ENCODE measurements at regions not wholly inside any gene's neighbourhood (a gene's known extent, or its start where the extent isn't known, plus 50 kb on each side); places are given as distances from the start of the nearest gene placed in this dataset.

- Histone ChIP-seq H3K4me1 (ENCODE audit: control insufficient read depth in 1 of 2, insufficient read depth in 2 of 2, low read length in 2 of 2) (no peaks in the 10 kb centered on the region), H3K36me3 (replicated peaks in 1 of 2; ENCODE audit: control insufficient read depth in 1 of 2, insufficient read depth in 2 of 2, low read length in 2 of 2) (no peaks in the 10 kb centered on the region), H3K9me3 (replicated peaks in 1 of 2; ENCODE audit: control insufficient read depth in 1 of 2, insufficient read depth in 1 of 2, low read length in 2 of 2) (peaks cover 0 to 4% of the 10 kb centered on the region in 2 donors), H3K79me2 (ENCODE audit: insufficient read depth, low read length) (no peaks in the 10 kb centered on the region), H3K27me3 (ENCODE audit: control insufficient read depth in 2 of 2, insufficient read depth in 2 of 2, low read length in 2 of 2) (no peaks in the 10 kb centered on the region), H3K27ac (ENCODE audit: low read depth in 1 of 2, low read length in 2 of 2) (no peak overlapping the region), H3K4me3 (replicated peaks in 1 of 3; ENCODE audit: low read depth in 2 of 3, low read length in 3 of 3) (no peak overlapping the region), H3K4me2 (replicated peaks; ENCODE audit: extremely low read depth, low read length, poor library complexity, severe bottlenecking) (no peak overlapping the region), H3K9ac (ENCODE audit: insufficient read depth, low read length, poor library complexity, severe bottlenecking) (no peak overlapping the region), H4K20me1 (ENCODE audit: insufficient read depth, low read length) (no peaks in the 10 kb centered on the region), H2AFZ (ENCODE audit: insufficient read depth, low read depth, low read length, poor library complexity, severe bottlenecking) (no peak overlapping the region)
- no peaks in the 10 kb centered on the region for H3K4me1 Mint-ChIP-seq
- H3K27ac Mint-ChIP-seq: no peak overlapping the region
- intact Hi-C loops (cut with micrococcal nuclease): no loop called here
- no peaks in the 10 kb centered on the region for H3K36me3 Mint-ChIP-seq
- no peak for DNase-seq
- no CpG with 5 or more reads among the region's 2 CpGs for WGBS (ENCODE audit: insufficient coverage)
- H3K9me3 Mint-ChIP-seq: peaks cover 0 to 5% (median 3%) of the 10 kb centered on the region in 7 donors
- no peaks in the 10 kb centered on the region for H3K27me3 Mint-ChIP-seq (ENCODE audit: low read depth in 3 of 3)
- TF ChIP-seq CTCF (IDR thresholded peaks at IDR 0.05): no peak
- no peak overlapping the region for H3K4me3 Mint-ChIP-seq
Observed at GRCh38 chr6:18961566-18961965, 574.4 kb downstream of the RNF144B start.

- Mint-ChIP-seq H3K27me3 (ENCODE audit: low read depth in 3 of 3) (no peaks in the 10 kb centered on the region), H3K4me3 (no peak overlapping the region), H3K27ac (no peak overlapping the region), H3K4me1 (no peaks in the 10 kb centered on the region), H3K9me3 (peaks cover 0 to 6% (median 3%) of the 10 kb centered on the region in 7 donors), H3K36me3 (no peaks in the 10 kb centered on the region)
- Histone ChIP-seq H3K4me1 (ENCODE audit: control insufficient read depth in 1 of 2, insufficient read depth in 2 of 2, low read length in 2 of 2) (no peaks in the 10 kb centered on the region), H3K27ac (ENCODE audit: low read depth in 1 of 2, low read length in 2 of 2) (no peak overlapping the region), H3K4me2 (replicated peaks; ENCODE audit: extremely low read depth, low read length, poor library complexity, severe bottlenecking) (no peak overlapping the region), H3K27me3 (ENCODE audit: control insufficient read depth in 2 of 2, insufficient read depth in 2 of 2, low read length in 2 of 2) (no peaks in the 10 kb centered on the region), H3K36me3 (replicated peaks in 1 of 2; ENCODE audit: control insufficient read depth in 1 of 2, insufficient read depth in 2 of 2, low read length in 2 of 2) (no peaks in the 10 kb centered on the region), H4K20me1 (ENCODE audit: insufficient read depth, low read length) (no peaks in the 10 kb centered on the region), H3K79me2 (ENCODE audit: insufficient read depth, low read length) (no peaks in the 10 kb centered on the region), H2AFZ (ENCODE audit: insufficient read depth, low read depth, low read length, poor library complexity, severe bottlenecking) (no peak overlapping the region), H3K9ac (ENCODE audit: insufficient read depth, low read length, poor library complexity, severe bottlenecking) (no peak overlapping the region), H3K9me3 (replicated peaks in 1 of 2; ENCODE audit: control insufficient read depth in 1 of 2, insufficient read depth in 1 of 2, low read length in 2 of 2) (peaks cover 0 to 4% of the 10 kb centered on the region in 2 donors), H3K4me3 (replicated peaks in 1 of 3; ENCODE audit: low read depth in 2 of 3, low read length in 3 of 3) (no peak overlapping the region)
- no peak for TF ChIP-seq CTCF (IDR thresholded peaks at IDR 0.05)
- DNase-seq: no peak
- intact Hi-C loops (cut with micrococcal nuclease): no loop called here
- 88% methylated on average over 3 of the region's 4 CpGs for WGBS (ENCODE audit: insufficient coverage)
Observed at GRCh38 chr6:18962361-18962905, 575.3 kb downstream of the RNF144B start.

Data from CD14-positive monocyte (primary cell).